ENCODE measurements at regions not wholly inside any gene's neighbourhood (a gene's known extent, or its start where the extent isn't known, plus 50 kb on each side); places are given as distances from the start of the nearest gene placed in this dataset.

DNA sequence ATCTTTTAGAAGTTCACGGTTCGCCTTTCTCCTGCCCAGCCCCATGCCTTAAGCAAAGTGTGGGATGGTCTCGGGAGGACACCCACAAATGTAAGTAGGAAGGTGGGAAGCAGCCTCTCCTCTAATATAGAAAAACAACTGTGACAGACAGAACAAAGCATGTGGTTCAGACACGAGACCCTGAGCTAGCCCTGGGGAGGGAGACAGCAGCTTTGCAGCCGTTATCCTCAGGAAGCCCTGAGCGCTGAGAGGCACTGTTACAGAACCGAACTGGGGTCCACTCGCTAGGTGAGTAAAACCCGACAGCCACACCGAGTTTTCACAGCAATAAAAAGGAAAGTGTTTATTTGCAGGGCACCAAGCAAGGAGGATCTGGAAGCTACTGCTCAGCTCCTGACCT lies 210.6 kb downstream of the UQCRFS1 start:
- Mint-ChIP-seq H3K27me3 (ENCODE audit: low read depth) (peaks cover 2% of the 10 kb centered on the region), H3K27ac (no peak overlapping the region), H3K4me3 (no peak overlapping the region), H3K9me3 (peaks cover 12 to 20% of the 10 kb centered on the region in 2 experiments), H3K4me1 (peaks cover 24 to 31% of the 10 kb centered on the region in 2 experiments), H3K36me3 (ENCODE audit: insufficient read depth in 1 of 3, low read depth in 3 of 3) (peaks cover 5 to 11% (median 10%) of the 10 kb centered on the region in 3 experiments; a peak in 5 of 7 replicates)
- no peak overlapping the region for H2BK20ac ChIP-seq (ENCODE audit: low read depth, low read length, poor library complexity, severe bottlenecking)
- no peak overlapping the region for H3K27ac ChIP-seq (ENCODE audit: insufficient read length, low read depth, low read length)
- H4K91ac ChIP-seq (ENCODE audit: insufficient read length, low read depth, low read length), result no peak overlapping the region
- no peak overlapping the region for H2BK5ac ChIP-seq (ENCODE audit: insufficient read length, low read length)
- no peak overlapping the region for H3K4ac ChIP-seq (ENCODE audit: low read depth, low read length)
- TF ChIP-seq, protein P1, sequence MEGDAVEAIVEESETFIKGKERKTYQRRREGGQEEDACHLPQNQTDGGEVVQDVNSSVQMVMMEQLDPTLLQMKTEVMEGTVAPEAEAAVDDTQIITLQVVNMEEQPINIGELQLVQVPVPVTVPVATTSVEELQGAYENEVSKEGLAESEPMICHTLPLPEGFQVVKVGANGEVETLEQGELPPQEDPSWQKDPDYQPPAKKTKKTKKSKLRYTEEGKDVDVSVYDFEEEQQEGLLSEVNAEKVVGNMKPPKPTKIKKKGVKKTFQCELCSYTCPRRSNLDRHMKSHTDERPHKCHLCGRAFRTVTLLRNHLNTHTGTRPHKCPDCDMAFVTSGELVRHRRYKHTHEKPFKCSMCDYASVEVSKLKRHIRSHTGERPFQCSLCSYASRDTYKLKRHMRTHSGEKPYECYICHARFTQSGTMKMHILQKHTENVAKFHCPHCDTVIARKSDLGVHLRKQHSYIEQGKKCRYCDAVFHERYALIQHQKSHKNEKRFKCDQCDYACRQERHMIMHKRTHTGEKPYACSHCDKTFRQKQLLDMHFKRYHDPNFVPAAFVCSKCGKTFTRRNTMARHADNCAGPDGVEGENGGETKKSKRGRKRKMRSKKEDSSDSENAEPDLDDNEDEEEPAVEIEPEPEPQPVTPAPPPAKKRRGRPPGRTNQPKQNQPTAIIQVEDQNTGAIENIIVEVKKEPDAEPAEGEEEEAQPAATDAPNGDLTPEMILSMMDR (conservative IDR thresholded peaks at IDR 0.05), result no peak
- no CpG with 5 or more reads among the region's 10 CpGs for WGBS (ENCODE audit: extremely low coverage, insufficient read length, low lambda C conversion rate)
- no peaks in the 10 kb centered on the region for H3K79me2 ChIP-seq (ENCODE audit: insufficient read depth, low read length)
- no peak overlapping the region; the same call in 1 of the 2 replicates for H3K14ac ChIP-seq (ENCODE audit: insufficient read depth, low read length)
- no peak overlapping the region for H2AK5ac ChIP-seq (ENCODE audit: insufficient read length, low read length)
- H3K18ac ChIP-seq (ENCODE audit: insufficient read length, low read depth, low read length), result no peak overlapping the region
- DNase-seq, result no peak
- no peaks in the 10 kb centered on the region; the same call in 1 of the 2 replicates for H3K4me1 ChIP-seq (ENCODE audit: insufficient read depth, low read length)
- no peak overlapping the region for H4K8ac ChIP-seq (replicated peaks; ENCODE audit: insufficient read length, low read depth, low read length)
- H2BK12ac ChIP-seq (ENCODE audit: insufficient read length, low read depth, low read length), result no peak overlapping the region
- H3K4me2 ChIP-seq (ENCODE audit: insufficient read depth, insufficient read length, low read length), result no peak overlapping the region
- no peaks in the 10 kb centered on the region for H3K27me3 ChIP-seq (ENCODE audit: insufficient read depth, low read length)
- no peak overlapping the region for H3K23ac ChIP-seq (ENCODE audit: insufficient read length, low read depth, low read length)
- no peak overlapping the region for H2BK15ac ChIP-seq (ENCODE audit: low read depth, low read length)
- H3T11ph ChIP-seq (ENCODE audit: low read length), result no peak overlapping the region
- no peaks in the 10 kb centered on the region for H4K20me1 ChIP-seq (ENCODE audit: control insufficient read depth, insufficient read depth, insufficient read length)
- H4K5ac ChIP-seq (ENCODE audit: insufficient read length, low read depth, low read length), result no peak overlapping the region
- H2BK120ac ChIP-seq (ENCODE audit: low read depth, low read length, poor library complexity, severe bottlenecking), result no peak overlapping the region
- no peaks in the 10 kb centered on the region for H3K79me1 ChIP-seq (ENCODE audit: insufficient read depth, low read depth, low read length, poor library complexity, severe bottlenecking)
- H3K9me3 ChIP-seq (ENCODE audit: control insufficient read depth, low read depth, low read length), result peaks cover 7% of the 10 kb centered on the region
- H3K23me2 ChIP-seq (ENCODE audit: insufficient read length, low read depth, low read length, poor library complexity, severe bottlenecking), result no peaks in the 10 kb centered on the region
- H2AFZ ChIP-seq (ENCODE audit: low read length), result no peak overlapping the region
- no peak overlapping the region for H3K56ac ChIP-seq (ENCODE audit: insufficient read length, low read depth, low read length)
- no peak overlapping the region for H3K9ac ChIP-seq (ENCODE audit: extremely low read depth, insufficient read length, low read length)
